NCI-H2081 (cell line): ENCODE measurements at regions not wholly inside any gene's neighbourhood (a gene's known extent, or its start where the extent isn't known, plus 50 kb on each side); places are given as distances from the start of the nearest gene placed in this dataset.

Source experiments
- DNase-seq, 2 experiments: peaks; one replicate each; lab custom pipeline; 2025; lab: John Stamatoyannopoulos, UW

- no peak for DNase-seq
Observed at GRCh38 chr9:80144856-80145255, 573.1 kb downstream of the TLE4 start.

GRCh38 chr9:80144406-80144805, 572.6 kb downstream of the TLE4 start:
- no peak for DNase-seq

GRCh38 chr9:80143899-80144298, 572.1 kb downstream of the TLE4 start:
- DNase-seq, result no peak

- no peak for DNase-seq
Observed at GRCh38 chr9:80134487-80134886, 562.7 kb downstream of the TLE4 start.

DNA sequence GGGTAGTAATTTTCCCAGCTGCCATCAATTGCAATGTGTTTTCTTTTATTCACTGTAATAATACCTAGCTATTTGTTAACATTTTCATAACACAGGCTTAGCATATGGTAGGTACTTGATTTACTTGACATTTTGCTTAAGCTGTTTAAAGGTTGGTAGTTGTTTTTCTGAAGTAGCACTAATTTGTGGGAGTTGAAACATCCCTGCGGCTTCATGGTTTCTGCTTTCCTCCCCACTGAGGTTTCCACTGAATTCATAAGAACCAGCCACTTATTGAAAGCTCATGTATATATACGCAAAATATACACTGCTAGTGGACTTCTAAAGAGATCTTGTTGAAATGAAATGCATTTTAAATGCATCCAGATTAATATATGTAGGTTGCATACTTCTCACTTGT, 559.9 kb downstream of the TLE4 start:
- DNase-seq, result no peak

GRCh38 chr9:80127920-80128319, 556.2 kb downstream of the TLE4 start:
- DNase-seq, result no peak

DNA sequence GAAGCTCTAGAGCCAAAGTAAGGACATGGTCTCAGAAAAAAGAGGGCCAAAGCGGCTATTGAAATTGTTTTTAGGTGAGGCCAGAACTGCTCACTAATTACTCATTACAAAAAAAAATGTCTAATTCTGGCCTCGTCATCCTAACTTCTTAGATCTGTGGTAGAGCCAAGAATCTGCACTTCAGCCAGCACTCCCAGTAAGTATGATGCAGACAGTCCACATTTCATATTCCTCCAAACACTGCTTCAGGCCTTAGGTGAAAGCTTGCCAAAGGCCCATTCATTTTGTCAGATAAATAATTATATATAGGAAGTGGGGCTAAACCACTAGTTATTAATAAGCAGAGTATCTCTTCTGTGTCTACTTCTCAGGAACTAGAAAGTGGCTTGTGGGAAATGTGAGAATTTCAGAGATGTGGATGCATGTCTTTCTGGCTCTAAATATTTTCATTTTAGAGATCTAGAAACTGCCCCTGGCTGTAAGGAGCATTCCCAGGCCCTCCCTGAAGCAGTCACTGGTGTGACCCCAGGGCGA, 554.0 kb downstream of the TLE4 start:
- DNase-seq, result no peak

- no peak for DNase-seq
Observed at GRCh38 chr9:80117031-80117430, 545.3 kb downstream of the TLE4 start.

DNA sequence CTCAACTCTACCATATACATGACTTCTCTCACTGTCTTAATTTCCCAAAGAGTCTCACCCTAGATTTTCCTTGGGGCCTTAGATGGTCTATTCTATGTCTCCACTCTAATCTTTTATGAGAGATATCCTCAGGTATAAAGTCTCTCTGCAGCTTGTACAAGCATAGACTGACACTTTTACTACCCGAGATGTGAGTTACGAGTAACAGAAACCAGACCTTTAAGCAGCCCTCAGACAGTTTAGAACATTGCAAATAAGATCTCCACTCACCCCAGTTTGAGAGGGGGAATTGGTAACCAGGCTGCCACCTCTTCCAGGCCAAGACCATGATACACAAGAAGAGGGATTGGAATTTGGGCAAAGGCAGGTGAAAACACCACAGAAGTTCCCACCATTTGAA, 542.5 kb downstream of the TLE4 start:
- DNase-seq, result no peak

DNA sequence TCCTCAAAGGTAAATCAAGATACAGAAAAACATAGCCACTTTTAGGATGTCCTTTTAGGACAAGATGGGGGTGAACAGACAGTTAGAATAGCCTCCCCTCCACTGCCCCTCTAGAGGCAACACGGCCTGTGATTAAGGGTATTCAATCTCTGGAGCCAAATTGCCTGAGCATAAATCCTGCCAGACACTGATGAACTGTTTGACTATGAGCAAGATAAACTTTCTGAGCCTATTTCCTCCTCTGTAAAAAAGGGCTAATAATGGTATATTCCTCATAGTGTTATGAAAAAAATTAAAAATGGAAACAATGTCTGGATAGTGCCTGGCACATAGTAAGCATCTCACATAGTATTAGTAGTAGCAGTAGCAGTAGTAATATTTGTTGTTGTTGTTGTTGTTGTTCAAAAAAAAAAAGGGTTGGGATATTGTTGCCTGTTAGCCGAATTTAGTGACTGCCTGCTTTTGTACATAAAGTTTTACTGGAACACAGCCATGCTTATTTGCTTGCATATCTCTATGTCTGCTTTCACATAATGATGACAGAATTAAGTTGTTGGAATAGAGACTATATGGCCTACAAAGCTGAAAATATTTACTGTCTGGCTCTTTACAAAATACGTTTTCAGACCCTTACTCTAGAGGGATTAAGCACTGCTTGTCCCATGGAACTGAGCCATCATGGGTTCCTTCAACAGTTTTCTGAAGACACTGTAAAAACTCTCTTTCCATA, 536.3 kb downstream of the TLE4 start:
- no peak for DNase-seq

DNA sequence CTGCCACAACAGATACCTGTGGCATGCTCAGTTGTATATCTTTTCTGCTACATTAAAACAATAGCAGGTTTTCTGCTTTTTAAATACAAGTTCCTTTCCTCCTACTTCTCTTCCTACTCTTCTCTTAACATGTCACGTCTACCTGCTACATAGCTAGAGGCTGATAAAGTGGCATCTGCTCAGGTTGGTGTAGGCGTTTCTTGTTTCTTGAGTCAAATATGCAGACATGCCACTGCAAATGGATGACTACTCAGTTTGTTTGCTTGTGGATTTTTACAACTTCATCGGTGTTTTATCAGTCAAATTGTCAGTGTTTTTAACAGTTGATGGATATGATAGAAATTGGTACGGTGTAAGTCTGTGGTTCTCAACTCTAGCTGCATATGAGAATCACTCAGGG, 525.7 kb downstream of the TLE4 start:
- no peak for DNase-seq

GRCh38 chr9:80094176-80094771, 522.5 kb downstream of the TLE4 start:
- no peak for DNase-seq

GRCh38 chr9:80093695-80094094, 521.9 kb downstream of the TLE4 start:
- no peak for DNase-seq

- DNase-seq, result no peak
Observed at GRCh38 chr9:80091526-80091925, 519.8 kb downstream of the TLE4 start.

GRCh38 chr9:80090317-80090716, 518.6 kb downstream of the TLE4 start:
- no peak for DNase-seq

DNA sequence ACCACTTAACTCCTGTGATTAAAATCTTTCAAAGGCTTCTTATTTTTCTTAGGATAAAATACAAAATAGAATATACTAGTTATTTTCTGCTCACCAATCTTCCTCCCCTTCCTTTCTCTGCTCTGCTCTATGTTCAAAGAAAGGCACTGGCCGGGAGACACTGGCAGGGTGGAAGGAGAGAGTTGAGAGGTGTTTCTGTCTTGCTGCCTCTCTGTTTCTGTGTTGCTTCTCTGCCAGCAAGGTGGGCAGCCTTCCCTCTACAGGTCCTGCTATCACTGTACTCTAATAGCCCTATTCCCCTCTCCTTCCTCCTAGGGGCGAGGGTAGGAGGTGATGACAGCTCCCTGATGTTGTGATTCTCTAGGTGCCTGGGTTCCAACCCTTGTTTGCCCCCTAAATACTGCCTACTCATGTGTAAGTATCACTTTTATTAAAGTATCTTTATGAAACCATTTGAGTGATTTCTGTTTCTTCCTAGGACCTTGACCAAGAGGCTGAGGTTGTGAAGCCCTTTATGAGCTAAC, 515.1 kb downstream of the TLE4 start:
- DNase-seq, result no peak

GRCh38 chr9:80086386-80086785, 514.6 kb downstream of the TLE4 start:
- DNase-seq, result no peak

GRCh38 chr9:80085668-80086067, 513.9 kb downstream of the TLE4 start:
- DNase-seq, result no peak

DNA sequence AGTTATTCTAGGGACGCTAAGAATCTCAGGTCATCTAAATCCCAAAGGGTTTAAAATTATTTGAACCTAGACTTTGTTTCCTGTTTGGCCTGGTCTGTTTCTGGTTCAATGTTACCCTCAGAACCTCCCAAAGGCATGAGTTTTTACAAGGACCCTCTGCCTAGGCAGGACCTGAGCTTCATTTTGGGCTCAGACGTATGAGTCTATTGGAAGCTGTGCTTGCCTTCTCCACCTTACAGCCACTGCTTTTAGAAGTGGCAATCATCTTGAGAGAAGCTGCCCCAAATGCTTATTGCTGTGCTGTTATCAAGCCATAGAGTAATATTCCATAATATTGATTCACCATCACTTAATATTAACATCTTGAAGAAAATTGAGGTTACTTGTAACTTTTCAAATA, 510.4 kb downstream of the TLE4 start:
- no peak for DNase-seq

DNA sequence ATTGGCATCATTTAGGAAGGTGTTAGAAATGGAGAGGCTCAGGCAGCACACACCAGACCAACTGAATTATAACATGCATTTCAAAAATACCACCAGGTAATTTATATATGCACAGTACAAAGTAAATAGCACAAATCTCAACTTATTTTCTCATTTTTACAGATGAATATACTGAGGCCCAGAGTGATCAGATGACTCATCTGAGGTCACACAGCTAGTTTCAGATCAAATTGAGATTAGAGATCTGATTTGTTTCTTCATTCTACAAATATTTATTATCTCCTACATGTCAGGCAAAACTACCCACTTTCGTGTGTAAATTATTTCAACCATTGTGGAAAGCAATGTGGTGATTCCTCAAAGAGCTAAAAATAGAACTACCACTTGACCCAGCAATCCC, 507.1 kb downstream of the TLE4 start:
- no peak for DNase-seq

GRCh38 chr9:80077059-80077458, 505.3 kb downstream of the TLE4 start:
- DNase-seq, result no peak

DNA sequence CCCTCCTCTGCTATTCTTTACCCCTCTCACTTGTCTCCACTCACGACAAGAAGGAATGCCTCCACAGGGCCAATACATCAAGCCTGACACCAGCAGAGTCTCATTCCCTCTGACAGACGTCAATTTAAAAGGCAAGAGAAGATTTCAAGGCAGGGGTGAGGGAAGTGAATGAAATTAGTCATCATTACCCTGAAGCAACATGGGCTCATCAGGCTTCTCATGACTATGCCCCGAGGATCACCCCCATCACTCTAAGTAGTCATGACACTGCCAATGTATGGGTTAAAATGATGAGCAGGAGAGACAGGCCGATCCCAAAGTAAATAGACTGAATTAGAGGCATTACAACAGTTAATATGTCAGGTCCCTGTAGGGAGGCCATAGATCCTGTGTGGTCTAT, 504.4 kb downstream of the TLE4 start:
- DNase-seq, result no peak

DNA sequence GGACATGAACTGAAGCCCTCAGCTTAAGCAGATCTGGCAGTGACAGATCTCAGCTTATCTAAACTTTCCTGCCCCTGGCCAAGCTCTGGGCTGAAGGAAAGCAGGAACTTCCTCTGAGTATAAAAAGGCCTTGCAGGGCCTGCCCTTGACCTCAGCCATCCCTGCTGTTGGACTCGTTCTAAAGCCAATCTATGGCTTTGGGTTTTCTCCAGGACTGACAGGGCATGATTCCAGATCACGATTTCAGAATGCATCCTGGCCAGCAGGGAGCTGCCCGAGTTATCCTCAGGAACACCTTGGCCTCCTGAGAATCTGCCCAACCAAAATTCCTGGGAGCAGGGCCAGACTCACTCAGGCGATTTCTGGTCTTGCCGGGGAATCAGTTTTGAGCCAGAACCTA, 502.7 kb downstream of the TLE4 start:
- DNase-seq, result no peak

DNA sequence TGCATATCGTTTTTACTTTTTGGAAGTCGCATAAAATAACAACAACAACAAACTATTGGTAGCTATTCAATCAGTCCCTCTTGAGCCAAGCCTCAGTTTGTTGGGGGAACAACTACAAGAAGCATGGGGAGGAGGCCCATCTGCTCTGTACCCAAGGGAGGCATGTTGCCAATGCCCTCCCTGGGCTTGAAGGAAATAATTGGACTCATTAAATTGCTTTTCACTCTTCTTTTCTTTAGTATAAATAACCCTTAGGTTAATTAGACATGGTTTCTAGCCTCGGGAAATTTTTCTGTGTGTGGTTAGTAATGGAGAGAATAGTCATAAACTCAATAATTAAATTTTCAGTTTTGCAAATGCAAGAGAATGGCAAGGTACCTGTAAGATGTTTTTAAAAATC, 500.7 kb downstream of the TLE4 start:
- DNase-seq, result peak in 1 of 2 experiments; percentile 13
